Chondrocyte (in vitro differentiated cells): ENCODE measurements at regions not wholly inside any gene's neighbourhood (a gene's known extent, or its start where the extent isn't known, plus 50 kb on each side); places are given as distances from the start of the nearest gene placed in this dataset.
"Not testable (repeated sequence)": the region's sequence is repeated elsewhere in the genome, so short reads cannot be mapped to it uniquely, and the experiment has no call there.

Experiments used
- DNase-seq: peaks from one replicate; pipeline ENCODE4 v3.0.0; 2021; ENCODE audit warnings: mixed read lengths, low spot score
- H3K27ac Mint-ChIP-seq: one replicate; pipeline ENCODE4 v1.8.0; 2021; ENCODE audit warnings: mild to moderate bottlenecking, moderate library complexity, mixed read lengths; ENCODE audit not compliant: unreplicated experiment
- H3K27me3 Mint-ChIP-seq: 2 replicates; pipeline ENCODE4 v1.8.0; 2021; ENCODE audit warnings: low read depth, mixed read lengths
- H3K36me3 Mint-ChIP-seq: 2 replicates; pipeline ENCODE4 v1.8.0; 2021; ENCODE audit warnings: low read depth, mixed read lengths
- H3K4me1 Mint-ChIP-seq: 2 replicates; pipeline ENCODE4 v1.8.0; 2021; ENCODE audit warnings: low read depth, mild to moderate bottlenecking, mixed read lengths
- H3K4me3 Mint-ChIP-seq: one replicate; pipeline ENCODE4 v1.8.0; 2021; ENCODE audit warnings: mild to moderate bottlenecking, moderate library complexity, mixed read lengths; ENCODE audit not compliant: unreplicated experiment
- H3K9me3 Mint-ChIP-seq: 2 replicates; pipeline ENCODE4 v1.8.0; 2021; ENCODE audit warnings: low read depth, mixed read lengths
- CTCF ChIP-seq: fragments of 200-600 bp; sonication (generic); IDR thresholded peaks from 2 replicates; pipeline ENCODE4 v1.5.0; 2021; ENCODE audit warnings: antibody characterized with exemption, mild to moderate bottlenecking, moderate library complexity

GRCh38 chr12:42716491-42716891 lies 126.9 kb upstream of the PRICKLE1 start:
- Mint-ChIP-seq H3K9me3 (peaks cover 24% of the 10 kb centered on the region), H3K27me3 (no peaks in the 10 kb centered on the region), H3K4me1 (peaks cover 17% of the 10 kb centered on the region), H3K4me3 (peak overlapping the region; percentile 23), H3K36me3 (peaks cover 11% of the 10 kb centered on the region), H3K27ac (peak overlapping the region; percentile 85)
- TF ChIP-seq CTCF = no peak
- DNase-seq = no peak

DNA sequence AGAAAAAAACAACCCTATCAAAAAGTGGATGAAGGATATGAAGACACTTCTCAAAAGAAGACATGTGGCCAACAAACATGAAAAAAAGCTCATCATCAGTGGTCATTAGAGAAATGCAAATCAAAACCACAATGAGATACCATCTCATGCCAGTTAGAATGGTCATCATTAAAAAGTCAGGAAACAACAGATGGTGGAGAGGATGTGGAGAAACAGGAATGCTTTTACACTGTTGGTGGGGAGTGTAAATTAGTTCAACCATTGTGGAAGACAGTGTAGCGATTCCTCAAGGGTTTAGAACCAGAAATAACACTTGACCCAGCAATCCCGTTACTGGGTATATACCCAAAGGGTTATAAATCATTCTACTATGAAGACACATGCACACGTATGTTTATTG lies 124.0 kb upstream of the PRICKLE1 start:
- H3K27me3 Mint-ChIP-seq = not testable (repeated sequence)

GRCh38 chr12:42708374-42708773 lies 118.8 kb upstream of the PRICKLE1 start:
- not testable (repeated sequence) for H3K27me3 Mint-ChIP-seq, DNase-seq, H3K4me3 Mint-ChIP-seq, H3K27ac Mint-ChIP-seq
- Mint-ChIP-seq H3K4me1 (peaks cover 34% of the 10 kb centered on the region), H3K36me3 (peaks cover 15% of the 10 kb centered on the region), H3K9me3 (peaks cover 28% of the 10 kb centered on the region)

More for the DNA sequence above, 124.0 kb upstream of the PRICKLE1 start:
- H3K4me3 Mint-ChIP-seq, H3K27ac Mint-ChIP-seq, DNase-seq: not testable (repeated sequence)
- Mint-ChIP-seq H3K36me3 (peaks cover 21% of the 10 kb centered on the region), H3K9me3 (peaks cover 39% of the 10 kb centered on the region), H3K4me1 (peaks cover 21% of the 10 kb centered on the region)

GRCh38 chr12:42707312-42708226 lies 118.0 kb upstream of the PRICKLE1 start:
- H3K27me3 Mint-ChIP-seq = no peaks in the 10 kb centered on the region
- H3K36me3 Mint-ChIP-seq = peaks cover 12% of the 10 kb centered on the region
- H3K4me3 Mint-ChIP-seq = no peak overlapping the region
- DNase-seq = no peak
- H3K27ac Mint-ChIP-seq = no peak overlapping the region
- no peak for TF ChIP-seq CTCF
- peaks cover 20% of the 10 kb centered on the region for H3K9me3 Mint-ChIP-seq
- peaks cover 34% of the 10 kb centered on the region for H3K4me1 Mint-ChIP-seq

DNA sequence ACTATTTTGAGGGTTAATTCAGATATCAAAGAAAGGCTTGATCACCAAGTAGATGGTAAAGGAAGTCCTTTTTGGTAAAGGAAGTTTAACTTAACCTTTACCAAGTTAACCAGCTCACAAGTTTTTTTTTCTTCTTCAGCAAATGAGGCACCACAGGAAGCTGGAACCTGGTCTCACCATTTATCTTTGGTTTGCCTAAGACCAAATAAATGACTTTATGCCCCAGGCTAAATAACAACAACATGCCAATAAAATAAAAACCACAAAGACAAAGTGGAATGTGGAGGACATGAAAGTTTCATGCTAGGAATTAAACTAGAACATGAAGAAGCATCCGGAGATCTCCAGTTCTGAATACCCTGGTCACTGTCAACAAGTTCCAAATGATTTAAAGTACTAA lies 116.8 kb upstream of the PRICKLE1 start:
- Mint-ChIP-seq H3K4me3 (no peak overlapping the region), H3K9me3 (peaks cover 13% of the 10 kb centered on the region), H3K27ac (peak overlapping the region; percentile 67), H3K36me3 (peaks cover 8% of the 10 kb centered on the region), H3K27me3 (no peaks in the 10 kb centered on the region), H3K4me1 (peaks cover 34% of the 10 kb centered on the region)
- TF ChIP-seq CTCF = no peak
- DNase-seq = no peak

DNA sequence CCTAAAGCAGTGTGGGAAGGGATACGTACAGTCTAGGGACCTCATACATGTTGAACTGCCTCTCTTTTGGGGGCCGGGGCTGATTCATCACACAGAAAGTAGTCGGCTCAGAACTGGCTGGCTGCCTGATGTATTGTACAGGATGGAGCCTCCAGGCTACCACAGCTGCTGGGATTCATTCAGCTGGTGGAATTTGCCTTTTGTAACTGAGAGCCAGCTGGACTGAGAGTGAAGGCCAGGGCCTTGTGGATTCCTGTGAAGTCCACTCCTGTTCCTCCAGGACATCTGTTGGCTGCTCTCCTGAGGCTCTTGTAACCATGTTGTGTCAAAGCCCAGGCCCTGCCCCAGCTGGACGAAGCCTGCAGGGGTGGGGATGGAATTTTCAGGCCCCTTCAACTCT lies 116.3 kb upstream of the PRICKLE1 start:
- no peak overlapping the region for H3K4me3 Mint-ChIP-seq
- H3K9me3 Mint-ChIP-seq = peaks cover 9% of the 10 kb centered on the region
- H3K36me3 Mint-ChIP-seq = peaks cover 3% of the 10 kb centered on the region
- TF ChIP-seq CTCF = peak; percentile 7
- no peak for DNase-seq
- peak overlapping the region; percentile 67 for H3K27ac Mint-ChIP-seq
- H3K27me3 Mint-ChIP-seq = no peaks in the 10 kb centered on the region
- H3K4me1 Mint-ChIP-seq = peaks cover 34% of the 10 kb centered on the region
